ENCODE measurements at regions not wholly inside any gene's neighbourhood (a gene's known extent, or its start where the extent isn't known, plus 50 kb on each side); places are given as distances from the start of the nearest gene placed in this dataset.

- no peaks in the 10 kb centered on the region for H3K9me3 ChIP-seq (ENCODE audit: low read depth)
- H3K4me1 ChIP-seq (ENCODE audit: insufficient read depth), result no peaks in the 10 kb centered on the region
- H3K9ac ChIP-seq, result no peak overlapping the region
- no peaks in the 10 kb centered on the region for H3K9me2 ChIP-seq (ENCODE audit: insufficient read depth)
- no peak overlapping the region for H3K4me3 ChIP-seq
- H3K27me3 ChIP-seq (replicated peaks; ENCODE audit: insufficient read depth), result peaks cover 11% of the 10 kb centered on the region
- no peak for TF ChIP-seq EZH2 (IDR thresholded peaks at IDR 0.05; ENCODE audit: insufficient read depth, poor library complexity, severe bottlenecking)
- no peak for TF ChIP-seq EZH2phosphoT487 (IDR thresholded peaks at IDR 0.05; ENCODE audit: insufficient read depth, low read depth)
- H3K79me2 ChIP-seq (ENCODE audit: insufficient read depth), result no peaks in the 10 kb centered on the region
- no peak overlapping the region for H3K27ac ChIP-seq
- DNase-seq, result no peak
- in situ Hi-C loops (cut with MboI), result no loop called here
- no peak overlapping the region for H2AFZ ChIP-seq
- no peak overlapping the region for H3K4me2 ChIP-seq (ENCODE audit: unreplicated experiment)
- no peaks in the 10 kb centered on the region for H3K36me3 ChIP-seq (ENCODE audit: low read depth)
- no peaks in the 10 kb centered on the region for H3F3A ChIP-seq (ENCODE audit: insufficient read depth)
- WGBS, 2 experiments (ENCODE audit: low coverage in 1 of 2, low lambda C conversion rate in 2 of 2, missing lambda C conversion rate in 2 of 2), result 11 to 27% methylated on average over 2 of the region's 2 CpGs
- H4K20me1 ChIP-seq (ENCODE audit: insufficient read depth), result no peaks in the 10 kb centered on the region
Observed at GRCh38 chr13:94827566-94827965, 115.2 kb upstream of the SOX21 start.

GRCh38 chr13:94825507-94825906, 113.2 kb upstream of the SOX21 start:
- WGBS, 2 experiments (ENCODE audit: low coverage in 1 of 2, low lambda C conversion rate in 2 of 2, missing lambda C conversion rate in 2 of 2), result 5 to 7% methylated on average over 5 of the region's 5 CpGs
- H3K4me1 ChIP-seq (ENCODE audit: insufficient read depth), result no peaks in the 10 kb centered on the region

GRCh38 chr13:94824601-94825000, 112.3 kb upstream of the SOX21 start:
- WGBS, 2 experiments (ENCODE audit: low coverage in 1 of 2, low lambda C conversion rate in 2 of 2, missing lambda C conversion rate in 2 of 2), result 33% methylated on average over 4 of the region's 4 CpGs
- H3K9ac ChIP-seq, result no peak overlapping the region

More at GRCh38 chr13:94825507-94825906, 113.2 kb upstream of the SOX21 start:
- TF ChIP-seq EZH2phosphoT487 (IDR thresholded peaks at IDR 0.05; ENCODE audit: insufficient read depth, low read depth) (no peak), EZH2 (IDR thresholded peaks at IDR 0.05; ENCODE audit: insufficient read depth, poor library complexity, severe bottlenecking) (no peak)
- Histone ChIP-seq H3K9me3 (ENCODE audit: low read depth) (no peaks in the 10 kb centered on the region), H4K20me1 (ENCODE audit: insufficient read depth) (no peaks in the 10 kb centered on the region), H3K9ac (no peak overlapping the region), H3K79me2 (ENCODE audit: insufficient read depth) (no peaks in the 10 kb centered on the region), H3K9me2 (ENCODE audit: insufficient read depth) (no peaks in the 10 kb centered on the region), H3K4me2 (ENCODE audit: unreplicated experiment) (no peak overlapping the region), H3F3A (ENCODE audit: insufficient read depth) (no peaks in the 10 kb centered on the region), H3K36me3 (ENCODE audit: low read depth) (no peaks in the 10 kb centered on the region), H3K27ac (no peak overlapping the region), H3K4me3 (no peak overlapping the region), H2AFZ (no peak overlapping the region), H3K27me3 (replicated peaks; ENCODE audit: insufficient read depth) (peaks cover 8% of the 10 kb centered on the region; the same call in 1 of the 2 replicates)
- no peak for DNase-seq
- in situ Hi-C loops (cut with MboI), result no loop called here

GRCh38 chr13:94822356-94822755, 110.0 kb upstream of the SOX21 start:
- H3K9me2 ChIP-seq (ENCODE audit: insufficient read depth), result no peaks in the 10 kb centered on the region
- 32 to 36% methylated on average over 3 of the region's 3 CpGs for WGBS, 2 experiments (ENCODE audit: low coverage in 1 of 2, low lambda C conversion rate in 2 of 2, missing lambda C conversion rate in 2 of 2)
- in situ Hi-C loops (cut with MboI), result no loop called here

More at GRCh38 chr13:94824601-94825000, 112.3 kb upstream of the SOX21 start:
- H3K4me2 ChIP-seq (ENCODE audit: unreplicated experiment), result no peak overlapping the region
- in situ Hi-C loops (cut with MboI), result no loop called here
- no peaks in the 10 kb centered on the region for H3K79me2 ChIP-seq (ENCODE audit: insufficient read depth)
- no peaks in the 10 kb centered on the region for H3K9me2 ChIP-seq (ENCODE audit: insufficient read depth)
- no peaks in the 10 kb centered on the region for H4K20me1 ChIP-seq (ENCODE audit: insufficient read depth)
- H2AFZ ChIP-seq, result no peak overlapping the region
- no peak for TF ChIP-seq EZH2 (IDR thresholded peaks at IDR 0.05; ENCODE audit: insufficient read depth, poor library complexity, severe bottlenecking)
- no peak for TF ChIP-seq EZH2phosphoT487 (IDR thresholded peaks at IDR 0.05; ENCODE audit: insufficient read depth, low read depth)
- H3K4me1 ChIP-seq (ENCODE audit: insufficient read depth), result no peaks in the 10 kb centered on the region
- no peaks in the 10 kb centered on the region for H3F3A ChIP-seq (ENCODE audit: insufficient read depth)
- no peaks in the 10 kb centered on the region for H3K36me3 ChIP-seq (ENCODE audit: low read depth)
- peaks cover 8% of the 10 kb centered on the region; the same call in 1 of the 2 replicates for H3K27me3 ChIP-seq (replicated peaks; ENCODE audit: insufficient read depth)
- no peak overlapping the region for H3K27ac ChIP-seq
- no peaks in the 10 kb centered on the region for H3K9me3 ChIP-seq (ENCODE audit: low read depth)
- no peak overlapping the region for H3K4me3 ChIP-seq
- DNase-seq, result no peak

GRCh38 chr13:94816256-94816655, 103.9 kb upstream of the SOX21 start:
- Histone ChIP-seq H3K27me3 (replicated peaks; ENCODE audit: insufficient read depth) (no peaks in the 10 kb centered on the region), H3K27ac (no peak overlapping the region), H3K4me2 (ENCODE audit: unreplicated experiment) (no peak overlapping the region), H3K4me1 (ENCODE audit: insufficient read depth) (no peaks in the 10 kb centered on the region), H3K79me2 (ENCODE audit: insufficient read depth) (no peaks in the 10 kb centered on the region), H3K36me3 (ENCODE audit: low read depth) (no peaks in the 10 kb centered on the region), H3K9me3 (ENCODE audit: low read depth) (no peaks in the 10 kb centered on the region), H3K9me2 (ENCODE audit: insufficient read depth) (no peaks in the 10 kb centered on the region), H3K9ac (no peak overlapping the region), H2AFZ (no peak overlapping the region), H3F3A (ENCODE audit: insufficient read depth) (no peaks in the 10 kb centered on the region), H3K4me3 (no peak overlapping the region), H4K20me1 (ENCODE audit: insufficient read depth) (no peaks in the 10 kb centered on the region)
- no peak for DNase-seq
- in situ Hi-C loops (cut with MboI), result no loop called here
- TF ChIP-seq EZH2 (IDR thresholded peaks at IDR 0.05; ENCODE audit: insufficient read depth, poor library complexity, severe bottlenecking), result no peak
- TF ChIP-seq EZH2phosphoT487 (IDR thresholded peaks at IDR 0.05; ENCODE audit: insufficient read depth, low read depth), result no peak
- 72 to 78% methylated on average over 7 of the region's 7 CpGs for WGBS, 2 experiments (ENCODE audit: low coverage in 1 of 2, low lambda C conversion rate in 2 of 2, missing lambda C conversion rate in 2 of 2)

More at GRCh38 chr13:94822356-94822755, 110.0 kb upstream of the SOX21 start:
- no peak overlapping the region for H3K9ac ChIP-seq
- no peak for DNase-seq
- TF ChIP-seq EZH2phosphoT487 (IDR thresholded peaks at IDR 0.05; ENCODE audit: insufficient read depth, low read depth), result no peak
- TF ChIP-seq EZH2 (IDR thresholded peaks at IDR 0.05; ENCODE audit: insufficient read depth, poor library complexity, severe bottlenecking), result no peak
- no peak overlapping the region for H3K4me2 ChIP-seq (ENCODE audit: unreplicated experiment)
- H3K27ac ChIP-seq, result no peak overlapping the region
- H3K4me1 ChIP-seq (ENCODE audit: insufficient read depth), result no peaks in the 10 kb centered on the region
- no peaks in the 10 kb centered on the region for H3K79me2 ChIP-seq (ENCODE audit: insufficient read depth)
- no peak overlapping the region for H3K4me3 ChIP-seq
- no peaks in the 10 kb centered on the region for H3K9me3 ChIP-seq (ENCODE audit: low read depth)
- no peaks in the 10 kb centered on the region for H4K20me1 ChIP-seq (ENCODE audit: insufficient read depth)
- H2AFZ ChIP-seq, result no peak overlapping the region
- no peaks in the 10 kb centered on the region for H3F3A ChIP-seq (ENCODE audit: insufficient read depth)
- no peaks in the 10 kb centered on the region for H3K27me3 ChIP-seq (replicated peaks; ENCODE audit: insufficient read depth)
- no peaks in the 10 kb centered on the region for H3K36me3 ChIP-seq (ENCODE audit: low read depth)
